ENCODE measurements at regions not wholly inside any gene's neighbourhood (a gene's known extent, or its start where the extent isn't known, plus 50 kb on each side); places are given as distances from the start of the nearest gene placed in this dataset.
"Not testable (repeated sequence)": the region's sequence is repeated elsewhere in the genome, so short reads cannot be mapped to it uniquely, and the experiment has no call there.

GRCh38 chr21:22374218-22374969 lies 1376.2 kb downstream of the NCAM2 start (continued):
- TF ChIP-seq, protein P1, sequence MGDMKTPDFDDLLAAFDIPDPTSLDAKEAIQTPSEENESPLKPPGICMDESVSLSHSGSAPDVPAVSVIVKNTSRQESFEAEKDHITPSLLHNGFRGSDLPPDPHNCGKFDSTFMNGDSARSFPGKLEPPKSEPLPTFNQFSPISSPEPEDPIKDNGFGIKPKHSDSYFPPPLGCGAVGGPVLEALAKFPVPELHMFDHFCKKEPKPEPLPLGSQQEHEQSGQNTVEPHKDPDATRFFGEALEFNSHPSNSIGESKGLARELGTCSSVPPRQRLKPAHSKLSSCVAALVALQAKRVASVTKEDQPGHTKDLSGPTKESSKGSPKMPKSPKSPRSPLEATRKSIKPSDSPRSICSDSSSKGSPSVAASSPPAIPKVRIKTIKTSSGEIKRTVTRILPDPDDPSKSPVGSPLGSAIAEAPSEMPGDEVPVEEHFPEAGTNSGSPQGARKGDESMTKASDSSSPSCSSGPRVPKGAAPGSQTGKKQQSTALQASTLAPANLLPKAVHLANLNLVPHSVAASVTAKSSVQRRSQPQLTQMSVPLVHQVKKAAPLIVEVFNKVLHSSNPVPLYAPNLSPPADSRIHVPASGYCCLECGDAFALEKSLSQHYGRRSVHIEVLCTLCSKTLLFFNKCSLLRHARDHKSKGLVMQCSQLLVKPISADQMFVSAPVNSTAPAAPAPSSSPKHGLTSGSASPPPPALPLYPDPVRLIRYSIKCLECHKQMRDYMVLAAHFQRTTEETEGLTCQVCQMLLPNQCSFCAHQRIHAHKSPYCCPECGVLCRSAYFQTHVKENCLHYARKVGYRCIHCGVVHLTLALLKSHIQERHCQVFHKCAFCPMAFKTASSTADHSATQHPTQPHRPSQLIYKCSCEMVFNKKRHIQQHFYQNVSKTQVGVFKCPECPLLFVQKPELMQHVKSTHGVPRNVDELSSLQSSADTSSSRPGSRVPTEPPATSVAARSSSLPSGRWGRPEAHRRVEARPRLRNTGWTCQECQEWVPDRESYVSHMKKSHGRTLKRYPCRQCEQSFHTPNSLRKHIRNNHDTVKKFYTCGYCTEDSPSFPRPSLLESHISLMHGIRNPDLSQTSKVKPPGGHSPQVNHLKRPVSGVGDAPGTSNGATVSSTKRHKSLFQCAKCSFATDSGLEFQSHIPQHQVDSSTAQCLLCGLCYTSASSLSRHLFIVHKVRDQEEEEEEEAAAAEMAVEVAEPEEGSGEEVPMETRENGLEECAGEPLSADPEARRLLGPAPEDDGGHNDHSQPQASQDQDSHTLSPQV (IDR thresholded peaks at IDR 0.05): no peak
- TF ChIP-seq BCL3 (IDR thresholded peaks at IDR 0.05; ENCODE audit: borderline replicate concordance, insufficient read depth, low read depth, low read length, poor library complexity, severe bottlenecking): no peak
- TF ChIP-seq, protein P2, sequence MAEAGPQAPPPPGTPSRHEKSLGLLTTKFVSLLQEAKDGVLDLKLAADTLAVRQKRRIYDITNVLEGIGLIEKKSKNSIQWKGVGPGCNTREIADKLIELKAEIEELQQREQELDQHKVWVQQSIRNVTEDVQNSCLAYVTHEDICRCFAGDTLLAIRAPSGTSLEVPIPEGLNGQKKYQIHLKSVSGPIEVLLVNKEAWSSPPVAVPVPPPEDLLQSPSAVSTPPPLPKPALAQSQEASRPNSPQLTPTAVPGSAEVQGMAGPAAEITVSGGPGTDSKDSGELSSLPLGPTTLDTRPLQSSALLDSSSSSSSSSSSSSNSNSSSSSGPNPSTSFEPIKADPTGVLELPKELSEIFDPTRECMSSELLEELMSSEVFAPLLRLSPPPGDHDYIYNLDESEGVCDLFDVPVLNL (IDR thresholded peaks at IDR 0.05; ENCODE audit: low read depth, low read length): no peak
- TF ChIP-seq SUPT20H (IDR thresholded peaks at IDR 0.05; ENCODE audit: borderline replicate concordance, control insufficient read depth, low read depth, low read length): no peak
- no peak for TF ChIP-seq STAT3 (IDR thresholded peaks at IDR 0.05; ENCODE audit: low read depth, low read length)
- TF ChIP-seq FOXM1 (IDR thresholded peaks at IDR 0.05; ENCODE audit: low read depth, low read length): no peak
- TF ChIP-seq TCF7 (IDR thresholded peaks at IDR 0.05; ENCODE audit: borderline replicate concordance): no peak

- H3K79me2 ChIP-seq (ENCODE audit: control insufficient read depth, insufficient read depth, low read length); H4K20me1 ChIP-seq (ENCODE audit: control insufficient read depth, insufficient read depth); H3K27me3 ChIP-seq (replicated peaks in 1 of 2; ENCODE audit: control insufficient read depth in 2 of 2, insufficient read depth in 2 of 2, low read length in 1 of 2); FAIRE-seq; in situ Hi-C loops (cut with MboI); POLR2A ChIA-PET; H3K9me3 ChIP-seq (replicated peaks; ENCODE audit: control insufficient read depth, insufficient read depth, low read length); H3K4me3 ChIP-seq; BruUV-seq (replicated peaks); H3K27ac ChIP-seq (ENCODE audit: control insufficient read depth, insufficient read depth); intact Hi-C loops (cut with micrococcal nuclease; ENCODE audit: unreplicated experiment); ATAC-seq; H2AFZ ChIP-seq (ENCODE audit: control insufficient read depth, low read depth, low read length); CTCF ChIA-PET; RAD21 ChIA-PET (ENCODE audit: unreplicated experiment); H3K4me2 ChIP-seq (ENCODE audit: control insufficient read depth, insufficient read depth); H3K4me1 ChIP-seq (ENCODE audit: control insufficient read depth, insufficient read depth, low read length); DNase-seq (ENCODE audit: low read depth, low spot score); SMC1A ChIA-PET (ENCODE audit: uncharacterized antibody, unreplicated experiment); H3K9ac ChIP-seq (ENCODE audit: control insufficient read depth, insufficient read depth, low read length); H3K36me3 ChIP-seq (ENCODE audit: control insufficient read depth in 2 of 2, insufficient read depth in 2 of 2, low read length in 1 of 2): not testable (repeated sequence)
- WGBS (ENCODE audit: insufficient coverage, insufficient replicate concordance, low lambda C conversion rate, missing lambda C conversion rate): 40% methylated on average over 3 of the region's 3 CpGs
Observed at GRCh38 chr21:22377795-22378194, 1379.6 kb downstream of the NCAM2 start.
